ENCODE measurements at regions not wholly inside any gene's neighbourhood (a gene's known extent, or its start where the extent isn't known, plus 50 kb on each side); places are given as distances from the start of the nearest gene placed in this dataset.

- H3K4me3 ChIP-seq (ENCODE audit: low read depth, low read length) = no peak overlapping the region
- ChIA-PET POLR2A (no interaction called here), CTCF (interaction anchor here (0.8 to 1.0 kb wide), 2 partner anchors 158 to 841 kb away, joined by 3 to 4 read pairs; no protein-coding TSS in a partner anchor)
- H3K9me3 ChIP-seq (ENCODE audit: control insufficient read depth, insufficient read depth, low read depth, low read length) = no peaks in the 10 kb centered on the region
- TF ChIP-seq ZNF664 (tag by site-specific recombination; IDR thresholded peaks at IDR 0.05) (no peak), ZNF645 (tag by site-specific recombination; IDR thresholded peaks at IDR 0.05) (no peak), ZNF239 (tag by site-specific recombination; IDR thresholded peaks at IDR 0.05) (no peak), ZNF624 (tag by site-specific recombination; IDR thresholded peaks at IDR 0.05) (no peak), ZNF398 (tag by site-specific recombination; IDR thresholded peaks at IDR 0.05) (no peak), ZNF707 (tag by site-specific recombination; IDR thresholded peaks at IDR 0.05) (no peak), ZNF138 (tag by site-specific recombination; IDR thresholded peaks at IDR 0.05; ENCODE audit: borderline replicate concordance) (no peak), ZFP3 (tag by site-specific recombination; IDR thresholded peaks at IDR 0.05; ENCODE audit: low read depth) (no peak), ZBTB44 (tag by site-specific recombination; IDR thresholded peaks at IDR 0.05) (no peak), KLF16 (tag by site-specific recombination; IDR thresholded peaks at IDR 0.05) (no peak), ZNF157 (tag by site-specific recombination; IDR thresholded peaks at IDR 0.05) (no peak), KLF8 (tag by site-specific recombination; IDR thresholded peaks at IDR 0.05) (no peak), ZNF274 (IDR thresholded peaks at IDR 0.05; ENCODE audit: low read length) (no peak), ZNF274 (tag by site-specific recombination; IDR thresholded peaks at IDR 0.05; ENCODE audit: borderline replicate concordance) (no peak)
- H3K4me1 ChIP-seq (ENCODE audit: control insufficient read depth, insufficient read depth, low read length) = no peaks in the 10 kb centered on the region
- no peak overlapping the region for H3K27ac ChIP-seq (ENCODE audit: extremely low read depth, low read depth, low read length)
- H3K36me3 ChIP-seq (ENCODE audit: control insufficient read depth in 2 of 2, insufficient read depth in 1 of 2, low read length in 2 of 2) = no peaks in the 10 kb centered on the region
Observed at GRCh38 chr10:113317489-113317888, 235.4 kb upstream of the HABP2 start.

GRCh38 chr10:113319479-113319878 is 233.4 kb upstream of the HABP2 start:
- ChIA-PET CTCF (interaction anchor here (1.9 kb wide), 1 partner anchor 18 kb away, joined by 5 read pairs; no protein-coding TSS in a partner anchor), POLR2A (no interaction called here)
- TF ChIP-seq ZNF37A (tag by site-specific recombination; IDR thresholded peaks at IDR 0.05) (no peak), ZNF214 (tag by site-specific recombination; IDR thresholded peaks at IDR 0.05; ENCODE audit: borderline replicate concordance) (no peak), MZF1 (tag by site-specific recombination; IDR thresholded peaks at IDR 0.05; ENCODE audit: borderline replicate concordance) (no peak), ZSCAN5A (tag by site-specific recombination; IDR thresholded peaks at IDR 0.05) (no peak), ZSCAN4 (tag by site-specific recombination; IDR thresholded peaks at IDR 0.05) (no peak), ZBTB48 (tag by site-specific recombination; IDR thresholded peaks at IDR 0.05) (no peak), ZNF221 (tag by site-specific recombination; IDR thresholded peaks at IDR 0.05; ENCODE audit: borderline replicate concordance) (no peak)

More at GRCh38 chr10:113319479-113319878, 233.4 kb upstream of the HABP2 start:
- Histone ChIP-seq H3K4me3 (ENCODE audit: low read depth, low read length) (no peak overlapping the region), H3K9me3 (ENCODE audit: control insufficient read depth, insufficient read depth, low read depth, low read length) (no peaks in the 10 kb centered on the region), H3K27ac (ENCODE audit: extremely low read depth, low read depth, low read length) (no peak overlapping the region), H3K4me1 (ENCODE audit: control insufficient read depth, insufficient read depth, low read length) (no peaks in the 10 kb centered on the region), H3K36me3 (ENCODE audit: control insufficient read depth in 2 of 2, insufficient read depth in 1 of 2, low read length in 2 of 2) (no peaks in the 10 kb centered on the region)

Data from HEK293 (cell line).